Smooth muscle cell of the brain vasculature (primary cell): ENCODE measurements at regions not wholly inside any gene's neighbourhood (a gene's known extent, or its start where the extent isn't known, plus 50 kb on each side); places are given as distances from the start of the nearest gene placed in this dataset.
A peak's percentile ranks its signal among the peaks of the same experiment; 100 is the strongest.
"Not testable (repeated sequence)": the region's sequence is repeated elsewhere in the genome, so short reads cannot be mapped to it uniquely, and the experiment has no call there.

Source experiments
- DNase-seq: peaks from one replicate; pipeline ENCODE4 v3.0.0-alpha.2; 2012; ENCODE audit warnings: low read depth, low spot score

- DNase-seq: not testable (repeated sequence)
These were observed 127.0 kb downstream of the ART5 start for GRCh38 chr11:3514635-3515424.

GRCh38 chr11:3513311-3513710, 128.5 kb downstream of the ART5 start:
- not testable (repeated sequence) for DNase-seq

GRCh38 chr11:3512751-3513150, 129.0 kb downstream of the ART5 start:
- DNase-seq: not testable (repeated sequence)

GRCh38 chr11:3512133-3512703, 129.6 kb downstream of the ART5 start:
- DNase-seq: not testable (repeated sequence)

- DNase-seq: not testable (repeated sequence)
These were observed 130.2 kb downstream of the ART5 start for GRCh38 chr11:3511416-3512132.

GRCh38 chr11:3509563-3509962, 130.6 kb upstream of the ZNF195 start:
- not testable (repeated sequence) for DNase-seq

- DNase-seq: not testable (repeated sequence)
These were observed 120.3 kb upstream of the ZNF195 start for GRCh38 chr11:3499198-3499597.

- DNase-seq: not testable (repeated sequence)
These were observed 119.4 kb upstream of the ZNF195 start for GRCh38 chr11:3498356-3498755.

- DNase-seq: not testable (repeated sequence)
These were observed 114.2 kb upstream of the ZNF195 start for GRCh38 chr11:3493152-3493551.

GRCh38 chr11:3488003-3488402, 109.1 kb upstream of the ZNF195 start:
- not testable (repeated sequence) for DNase-seq

- DNase-seq: not testable (repeated sequence)
These were observed 106.8 kb upstream of the ZNF195 start for GRCh38 chr11:3485737-3486136.

- DNase-seq: not testable (repeated sequence)
These were observed 98.3 kb upstream of the ZNF195 start for GRCh38 chr11:3476937-3477885.

GRCh38 chr11:3476084-3476936, 97.4 kb upstream of the ZNF195 start:
- DNase-seq: not testable (repeated sequence)

- not testable (repeated sequence) for DNase-seq
These were observed 90.0 kb upstream of the ZNF195 start for GRCh38 chr11:3468963-3469362.

GRCh38 chr11:3467599-3467998, 88.7 kb upstream of the ZNF195 start:
- not testable (repeated sequence) for DNase-seq

GRCh38 chr11:3455666-3456065, 76.7 kb upstream of the ZNF195 start:
- not testable (repeated sequence) for DNase-seq

- peak; percentile 4 for DNase-seq
These were observed 75.9 kb upstream of the ZNF195 start for GRCh38 chr11:3454844-3455243.

GRCh38 chr11:3453596-3454256, 74.8 kb upstream of the ZNF195 start:
- not testable (repeated sequence) for DNase-seq

GRCh38 chr11:3450822-3451221, 71.9 kb upstream of the ZNF195 start:
- DNase-seq: not testable (repeated sequence)

GRCh38 chr11:3445535-3445934, 66.6 kb upstream of the ZNF195 start:
- not testable (repeated sequence) for DNase-seq
